CD4-positive, alpha-beta T cell (primary cell): ENCODE measurements at regions not wholly inside any gene's neighbourhood (a gene's known extent, or its start where the extent isn't known, plus 50 kb on each side); places are given as distances from the start of the nearest gene placed in this dataset.

ENCODE experiments used
- ATAC-seq: fragments of 200-7000 bp; cut with Tn5 transposase; one replicate; pipeline ENCODE4 v1.10.0; 2022; ENCODE audit warnings: mild to moderate bottlenecking; ENCODE audit not compliant: poor library complexity
- CTCF ChIA-PET: fragments of 350-600 bp; sonication (Branson Sonifier 250); formaldehyde crosslinking; loops from one replicate; lab custom pipeline; 2021; ENCODE audit warnings: antibody characterized with exemption, inconsistent platforms; lab: Charles Lee
- POLR2A ChIA-PET: fragments of 350-600 bp; sonication (Branson Sonifier 250); formaldehyde crosslinking; loops from one replicate; lab custom pipeline; 2021; ENCODE audit warnings: antibody characterized with exemption, inconsistent platforms; lab: Charles Lee
- DNase-seq, 14 experiments: peaks; one replicate each; pipeline ENCODE4 v3.0.0-alpha.2; 2013 to 2020; ENCODE audit warnings: mixed read lengths in 2 of 14
- H3K27ac ChIP-seq, 2 donors: one replicate each; pipeline versions ENCODE4 v1.5.1 to v1.7.0; 2013; ENCODE audit warnings: low read length in 2 of 2, low read depth in 1 of 2, mild to moderate bottlenecking in 1 of 2
- H3K27me3 ChIP-seq, 2 experiments: 1 replicate in 1 of 2; 2 replicates in 1 of 2; pipeline versions ENCODE4 v1.6.1 to v1.7.0; 2013; ENCODE audit warnings: low read length in 2 of 2, control low read depth in 1 of 2, mild to moderate bottlenecking in 1 of 2, moderate library complexity in 1 of 2; ENCODE audit not compliant: insufficient read depth in 2 of 2, control insufficient read depth in 1 of 2
- H3K36me3 ChIP-seq: one replicate; pipeline ENCODE4 v1.6.1; 2013; ENCODE audit warnings: low read length, control low read depth; ENCODE audit not compliant: insufficient read depth
- H3K4me1 ChIP-seq: one replicate; pipeline ENCODE4 v1.6.1; 2013; ENCODE audit warnings: low read length, control low read depth; ENCODE audit not compliant: insufficient read depth
- H3K4me3 ChIP-seq: one replicate; pipeline ENCODE4 v1.5.1; 2013; ENCODE audit warnings: mild to moderate bottlenecking, low read length, moderate library complexity
- H3K9me3 ChIP-seq, 2 experiments: 1 replicate in 1 of 2; 2 replicates in 1 of 2; pipeline versions ENCODE4 v1.6.1 to v1.7.0; 2013; ENCODE audit warnings: low read length in 2 of 2, mild to moderate bottlenecking in 2 of 2, control low read depth in 1 of 2, moderate library complexity in 1 of 2; ENCODE audit not compliant: control insufficient read depth in 1 of 2, insufficient read depth in 1 of 2
- H3K27ac Mint-ChIP-seq: one replicate; pipeline ENCODE4 v1.8.0; 2020; ENCODE audit warnings: mixed read lengths
- H3K27me3 Mint-ChIP-seq: one replicate; pipeline ENCODE4 v1.8.0; 2021; ENCODE audit warnings: mixed read lengths
- H3K36me3 Mint-ChIP-seq: one replicate; pipeline ENCODE4 v1.8.0; 2021; ENCODE audit warnings: low read depth, mixed read lengths
- H3K4me1 Mint-ChIP-seq: one replicate; pipeline ENCODE4 v1.8.0; 2021; ENCODE audit warnings: low read depth, mixed read lengths
- H3K4me3 Mint-ChIP-seq: one replicate; pipeline ENCODE4 v1.8.0; 2020; ENCODE audit warnings: mild to moderate bottlenecking, mixed read lengths
- H3K9me3 Mint-ChIP-seq: one replicate; pipeline ENCODE4 v1.8.0; 2020; ENCODE audit warnings: mixed read lengths
- CTCF ChIP-seq: fragments of 200-600 bp; IDR thresholded peaks from one replicate; pipeline ENCODE4 v1.8.0; 2022; ENCODE audit warnings: antibody characterized with exemption, mild to moderate bottlenecking
- intact Hi-C, 2 experiments: fragments of 100-400 bp; cut with DNase I in 1 of 2; cut with micrococcal nuclease in 1 of 2; formaldehyde crosslinking; loops; one replicate each; pipeline versions ENCODE4 v1.15.1 to v1.9.0; 2023 to 2025; cut with DNase I, micrococcal nuclease

GRCh38 chr10:29012926-29013554 is 275.8 kb upstream of the LYZL1 start:
- intact Hi-C loops: no loop called here

GRCh38 chr10:29021591-29021990 is 267.3 kb upstream of the LYZL1 start:
- ChIA-PET CTCF (no interaction called here), POLR2A (no interaction called here)
- Histone ChIP-seq H3K27ac (no peak overlapping the region), H3K4me3 (no peak overlapping the region), H3K4me1 (no peaks in the 10 kb centered on the region), H3K36me3 (no peaks in the 10 kb centered on the region), H3K9me3 (no peaks in the 10 kb centered on the region), H3K27me3 (no peaks in the 10 kb centered on the region)
- intact Hi-C loops: no loop called here
- no peak for DNase-seq
- Mint-ChIP-seq H3K4me1 (no peaks in the 10 kb centered on the region), H3K27ac (no peak overlapping the region), H3K4me3 (no peak overlapping the region), H3K9me3 (peaks cover 2% of the 10 kb centered on the region), H3K36me3 (no peaks in the 10 kb centered on the region), H3K27me3 (peaks cover 4% of the 10 kb centered on the region)
- TF ChIP-seq CTCF: no peak
- ATAC-seq: no peak

More at GRCh38 chr10:29012926-29013554, 275.8 kb upstream of the LYZL1 start:
- Mint-ChIP-seq H3K4me1 (no peaks in the 10 kb centered on the region), H3K36me3 (no peaks in the 10 kb centered on the region), H3K4me3 (no peak overlapping the region), H3K9me3 (no peaks in the 10 kb centered on the region), H3K27ac (no peak overlapping the region), H3K27me3 (peaks cover 5% of the 10 kb centered on the region)
- no peak overlapping the region for H3K4me3 ChIP-seq
- H3K36me3 ChIP-seq: no peaks in the 10 kb centered on the region
- no peaks in the 10 kb centered on the region for H3K4me1 ChIP-seq
- no peak for TF ChIP-seq CTCF
- no peaks in the 10 kb centered on the region for H3K27me3 ChIP-seq
- no peak for ATAC-seq
- CTCF ChIA-PET: no interaction called here
- no peak overlapping the region for H3K27ac ChIP-seq
- no peak for DNase-seq
- no peaks in the 10 kb centered on the region for H3K9me3 ChIP-seq
- POLR2A ChIA-PET: no interaction called here

GRCh38 chr10:29022513-29022912 is 266.4 kb upstream of the LYZL1 start:
- Mint-ChIP-seq H3K27me3 (peaks cover 4% of the 10 kb centered on the region), H3K4me1 (no peaks in the 10 kb centered on the region), H3K4me3 (no peak overlapping the region), H3K9me3 (peaks cover 2% of the 10 kb centered on the region), H3K36me3 (no peaks in the 10 kb centered on the region), H3K27ac (no peak overlapping the region)
- no peak for ATAC-seq
- DNase-seq: no peak
- Histone ChIP-seq H3K9me3 (no peaks in the 10 kb centered on the region), H3K27me3 (no peaks in the 10 kb centered on the region), H3K36me3 (no peaks in the 10 kb centered on the region), H3K4me3 (no peak overlapping the region), H3K27ac (no peak overlapping the region), H3K4me1 (no peaks in the 10 kb centered on the region)
- TF ChIP-seq CTCF: no peak
- CTCF ChIA-PET: no interaction called here
- POLR2A ChIA-PET: no interaction called here
- intact Hi-C loops: no loop called here
